SJCRH30 (cell line): ENCODE measurements at regions not wholly inside any gene's neighbourhood (a gene's known extent, or its start where the extent isn't known, plus 50 kb on each side); places are given as distances from the start of the nearest gene placed in this dataset.
A peak's percentile ranks its signal among the peaks of the same experiment; 100 is the strongest.

Source experiments
- DNase-seq, 2 experiments: peaks; one replicate each; pipeline ENCODE4 v3.0.0-alpha.2; 2015 to 2020
- H3K27ac ChIP-seq: fragments of 250-450 bp; sonication (Bioruptor Pico); 2 replicates; pipeline ENCODE4 v1.5.1; 2020; ENCODE audit warnings: mild to moderate bottlenecking, moderate library complexity
- H3K27me3 ChIP-seq: fragments of 250-450 bp; sonication (Bioruptor Pico); 2 replicates; pipeline ENCODE4 v1.5.1; 2020; ENCODE audit warnings: mild to moderate bottlenecking, moderate library complexity
- H3K36me3 ChIP-seq: fragments of 250-450 bp; sonication (Bioruptor Pico); 2 replicates; pipeline ENCODE4 v1.5.1; 2020; ENCODE audit warnings: mild to moderate bottlenecking, moderate library complexity
- H3K4me1 ChIP-seq: fragments of 250-450 bp; sonication (Bioruptor Pico); 2 replicates; pipeline ENCODE4 v1.5.1; 2020; ENCODE audit warnings: mild to moderate bottlenecking, moderate library complexity
- H3K4me3 ChIP-seq: fragments of 250-450 bp; sonication (Bioruptor Pico); 2 replicates; pipeline ENCODE4 v1.5.1; 2020; ENCODE audit warnings: mild to moderate bottlenecking, moderate library complexity
- H3K9me3 ChIP-seq: fragments of 250-450 bp; sonication (Bioruptor Pico); replicated peaks from 2 replicates; pipeline ENCODE4 v1.5.1; 2020; ENCODE audit warnings: mild to moderate bottlenecking, moderate library complexity

DNA sequence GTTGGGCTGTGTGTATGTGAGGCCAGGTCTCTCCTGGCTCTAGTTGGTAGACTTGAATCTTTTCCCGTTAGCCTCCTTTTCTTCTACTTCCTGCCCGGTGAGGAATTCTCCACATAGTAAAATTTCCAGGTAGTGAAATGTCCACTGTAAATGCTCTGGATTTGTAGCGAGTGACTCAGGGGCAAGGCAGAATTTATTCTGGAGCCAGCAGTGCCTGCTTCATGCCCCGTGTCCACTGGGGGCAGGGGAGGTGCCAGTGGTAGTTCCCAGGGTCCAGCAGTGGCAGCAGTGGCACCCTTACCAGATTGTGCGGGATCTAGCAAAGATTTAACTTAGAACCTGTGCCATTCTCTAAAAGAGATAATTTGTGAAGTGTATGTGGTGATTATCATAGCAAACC lies 74.5 kb upstream of the USP24 start:
- Histone ChIP-seq H3K27ac (no peak overlapping the region), H3K27me3 (no peaks in the 10 kb centered on the region; the same call in 1 of the 2 replicates), H3K36me3 (no peaks in the 10 kb centered on the region), H3K4me3 (no peak overlapping the region), H3K9me3 (no peaks in the 10 kb centered on the region), H3K4me1 (no peaks in the 10 kb centered on the region)
- no peak for DNase-seq

- Histone ChIP-seq H3K27ac (no peak overlapping the region), H3K27me3 (no peaks in the 10 kb centered on the region; the same call in 1 of the 2 replicates), H3K4me1 (no peaks in the 10 kb centered on the region), H3K4me3 (no peak overlapping the region), H3K36me3 (no peaks in the 10 kb centered on the region), H3K9me3 (no peaks in the 10 kb centered on the region)
- no peak for DNase-seq
Measured at GRCh38 chr1:55289042-55289441, 73.9 kb upstream of the USP24 start.

- no peaks in the 10 kb centered on the region for H3K9me3 ChIP-seq
- no peak overlapping the region for H3K4me3 ChIP-seq
- no peaks in the 10 kb centered on the region; the same call in 1 of the 2 replicates for H3K27me3 ChIP-seq
- no peak for DNase-seq
- no peaks in the 10 kb centered on the region for H3K4me1 ChIP-seq
- no peaks in the 10 kb centered on the region for H3K36me3 ChIP-seq
- no peak overlapping the region for H3K27ac ChIP-seq
Measured at GRCh38 chr1:55288245-55288644, 73.1 kb upstream of the USP24 start.

DNA sequence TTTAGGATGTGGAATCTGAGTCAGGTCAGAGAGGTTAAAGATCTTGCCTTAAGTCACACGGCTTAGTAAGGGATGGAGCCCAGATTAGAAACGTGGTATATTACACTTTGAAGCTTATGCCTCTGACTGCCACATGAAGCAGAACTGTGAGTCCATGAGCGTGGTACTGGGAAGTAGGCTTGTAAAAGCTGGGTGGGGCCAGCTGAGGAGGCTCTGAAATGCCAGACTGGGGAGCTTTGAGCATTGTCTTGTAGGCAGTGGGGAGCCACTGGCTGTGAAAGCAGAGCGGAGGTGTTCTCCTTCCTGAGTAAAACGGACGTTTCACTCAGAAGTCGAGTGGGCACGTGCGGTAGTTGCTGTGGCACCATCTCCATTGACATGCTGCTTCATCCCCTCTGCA lies 72.6 kb upstream of the USP24 start:
- no peak overlapping the region for H3K27ac ChIP-seq
- no peak for DNase-seq
- no peak overlapping the region for H3K4me3 ChIP-seq
- H3K4me1 ChIP-seq = no peaks in the 10 kb centered on the region
- no peaks in the 10 kb centered on the region for H3K9me3 ChIP-seq
- H3K27me3 ChIP-seq = no peaks in the 10 kb centered on the region; the same call in 1 of the 2 replicates
- H3K36me3 ChIP-seq = no peaks in the 10 kb centered on the region

- no peaks in the 10 kb centered on the region for H3K4me1 ChIP-seq
- H3K27ac ChIP-seq = no peak overlapping the region
- no peaks in the 10 kb centered on the region; the same call in 1 of the 2 replicates for H3K27me3 ChIP-seq
- H3K4me3 ChIP-seq = no peak overlapping the region
- H3K36me3 ChIP-seq = no peaks in the 10 kb centered on the region
- DNase-seq = no peak
- H3K9me3 ChIP-seq = no peaks in the 10 kb centered on the region
Measured at GRCh38 chr1:55286856-55287602, 71.9 kb upstream of the USP24 start.

- Histone ChIP-seq H3K4me3 (no peak overlapping the region), H3K4me1 (no peaks in the 10 kb centered on the region), H3K27ac (no peak overlapping the region), H3K9me3 (no peaks in the 10 kb centered on the region), H3K27me3 (no peaks in the 10 kb centered on the region; the same call in 1 of the 2 replicates), H3K36me3 (no peaks in the 10 kb centered on the region)
- no peak for DNase-seq
Measured at GRCh38 chr1:55285834-55286233, 70.7 kb upstream of the USP24 start.

DNA sequence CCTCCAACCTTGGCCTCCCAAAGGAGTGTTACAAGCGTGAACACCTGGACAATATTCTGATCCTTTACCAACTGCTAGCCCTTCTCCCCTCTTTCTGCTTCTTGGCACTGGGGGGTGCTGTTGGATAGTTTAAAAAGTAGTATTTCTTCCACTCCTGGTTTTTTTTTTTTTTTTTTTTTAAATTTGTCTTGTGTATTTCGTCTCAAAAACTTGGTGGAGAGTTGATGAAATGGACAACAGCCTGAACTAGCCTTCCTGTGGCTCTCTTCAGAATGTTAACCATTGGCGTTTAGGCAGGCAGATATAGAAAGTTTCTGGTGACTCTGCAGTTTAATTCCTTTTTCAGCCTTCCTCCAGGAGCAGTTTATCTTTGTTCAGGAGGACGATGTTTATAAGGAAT lies 69.7 kb upstream of the USP24 start:
- DNase-seq = peak in 1 of 2 experiments; percentile 52
- H3K9me3 ChIP-seq = no peaks in the 10 kb centered on the region
- H3K36me3 ChIP-seq = no peaks in the 10 kb centered on the region
- H3K4me1 ChIP-seq = no peaks in the 10 kb centered on the region; the same call in 1 of the 2 replicates
- no peaks in the 10 kb centered on the region; the same call in 1 of the 2 replicates for H3K27me3 ChIP-seq
- no peak overlapping the region for H3K27ac ChIP-seq
- no peak overlapping the region for H3K4me3 ChIP-seq

DNA sequence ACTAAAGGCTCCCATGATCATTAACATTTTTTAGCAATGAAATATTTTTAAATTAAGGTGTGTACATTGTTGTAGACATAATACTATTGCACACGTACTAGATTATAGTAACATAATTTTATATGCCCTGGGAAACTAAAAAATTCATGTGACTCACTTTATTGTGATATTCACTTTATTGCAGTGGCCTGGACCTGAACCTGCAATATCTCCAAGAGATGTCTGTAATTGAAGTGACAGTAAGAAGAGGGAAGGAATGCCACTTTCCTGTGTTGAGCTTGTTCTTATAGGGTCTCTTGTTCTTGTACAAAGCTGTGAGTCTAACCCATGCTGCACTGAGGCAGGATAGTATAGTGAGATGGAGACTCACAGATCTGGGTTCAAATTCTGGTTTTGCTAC lies 66.9 kb upstream of the USP24 start:
- Histone ChIP-seq H3K27me3 (no peaks in the 10 kb centered on the region), H3K27ac (no peak overlapping the region)

GRCh38 chr1:55280731-55281130 lies 65.6 kb upstream of the USP24 start:
- Histone ChIP-seq H3K4me1 (peaks cover 9% of the 10 kb centered on the region), H3K4me3 (no peak overlapping the region), H3K27me3 (no peaks in the 10 kb centered on the region), H3K9me3 (no peaks in the 10 kb centered on the region), H3K36me3 (no peaks in the 10 kb centered on the region), H3K27ac (no peak overlapping the region)
- no peak for DNase-seq

More for the DNA sequence above, 66.9 kb upstream of the USP24 start:
- no peak overlapping the region for H3K4me3 ChIP-seq
- H3K36me3 ChIP-seq = no peaks in the 10 kb centered on the region
- H3K9me3 ChIP-seq = no peaks in the 10 kb centered on the region
- DNase-seq = no peak
- peaks cover 7% of the 10 kb centered on the region for H3K4me1 ChIP-seq

- Histone ChIP-seq H3K27me3 (no peaks in the 10 kb centered on the region), H3K9me3 (no peaks in the 10 kb centered on the region), H3K4me3 (no peak overlapping the region), H3K4me1 (peaks cover 9% of the 10 kb centered on the region), H3K27ac (no peak overlapping the region), H3K36me3 (no peaks in the 10 kb centered on the region)
- no peak for DNase-seq
Measured at GRCh38 chr1:55279627-55280026, 64.5 kb upstream of the USP24 start.

GRCh38 chr1:55278378-55278777 lies 63.2 kb upstream of the USP24 start:
- H3K27ac ChIP-seq = no peak overlapping the region
- peaks cover 9% of the 10 kb centered on the region for H3K4me1 ChIP-seq
- no peaks in the 10 kb centered on the region for H3K36me3 ChIP-seq
- no peak overlapping the region for H3K4me3 ChIP-seq
- no peaks in the 10 kb centered on the region for H3K9me3 ChIP-seq
- DNase-seq = no peak
- H3K27me3 ChIP-seq = no peaks in the 10 kb centered on the region

DNA sequence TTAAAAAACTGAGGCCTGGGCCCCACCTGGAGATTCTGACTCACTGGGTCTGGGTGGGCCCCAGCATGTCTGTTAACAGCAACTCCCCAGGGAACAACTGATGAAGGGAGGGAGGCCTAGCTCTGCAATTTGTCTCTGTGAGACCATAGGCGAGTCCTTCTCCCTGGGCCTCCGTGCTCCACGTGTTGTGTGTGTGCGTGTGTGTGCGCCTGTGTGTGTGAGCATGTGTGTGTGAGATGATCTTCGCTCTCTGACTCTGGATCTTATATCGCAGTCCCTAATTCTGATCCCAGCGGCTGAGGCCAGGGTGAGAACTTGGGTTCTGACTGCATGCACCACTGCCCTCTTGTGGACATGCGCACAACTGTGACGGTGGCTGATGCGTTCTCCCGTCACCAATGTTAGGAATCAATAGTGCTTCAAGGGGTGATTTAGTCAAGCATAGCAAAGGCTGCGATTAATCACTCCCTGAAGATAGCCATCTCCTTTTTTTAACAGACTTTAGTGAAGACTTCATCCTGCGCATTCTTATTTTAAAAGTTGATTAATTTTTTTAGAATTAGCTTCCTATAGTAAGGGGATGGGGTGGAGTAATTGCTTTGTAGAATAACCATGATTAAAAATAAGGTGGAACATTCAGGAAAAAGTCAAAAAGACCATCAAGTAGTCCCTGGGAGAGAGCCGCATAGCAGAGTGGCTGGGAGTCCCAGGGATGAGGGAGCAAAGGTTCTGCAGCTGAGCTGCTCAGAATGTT lies 62.4 kb upstream of the USP24 start:
- Histone ChIP-seq H3K36me3 (no peaks in the 10 kb centered on the region), H3K27ac (no peak overlapping the region), H3K27me3 (no peaks in the 10 kb centered on the region), H3K4me3 (no peak overlapping the region), H3K9me3 (no peaks in the 10 kb centered on the region), H3K4me1 (peaks cover 9% of the 10 kb centered on the region)
- DNase-seq = peak; percentile 79 to 90

DNA sequence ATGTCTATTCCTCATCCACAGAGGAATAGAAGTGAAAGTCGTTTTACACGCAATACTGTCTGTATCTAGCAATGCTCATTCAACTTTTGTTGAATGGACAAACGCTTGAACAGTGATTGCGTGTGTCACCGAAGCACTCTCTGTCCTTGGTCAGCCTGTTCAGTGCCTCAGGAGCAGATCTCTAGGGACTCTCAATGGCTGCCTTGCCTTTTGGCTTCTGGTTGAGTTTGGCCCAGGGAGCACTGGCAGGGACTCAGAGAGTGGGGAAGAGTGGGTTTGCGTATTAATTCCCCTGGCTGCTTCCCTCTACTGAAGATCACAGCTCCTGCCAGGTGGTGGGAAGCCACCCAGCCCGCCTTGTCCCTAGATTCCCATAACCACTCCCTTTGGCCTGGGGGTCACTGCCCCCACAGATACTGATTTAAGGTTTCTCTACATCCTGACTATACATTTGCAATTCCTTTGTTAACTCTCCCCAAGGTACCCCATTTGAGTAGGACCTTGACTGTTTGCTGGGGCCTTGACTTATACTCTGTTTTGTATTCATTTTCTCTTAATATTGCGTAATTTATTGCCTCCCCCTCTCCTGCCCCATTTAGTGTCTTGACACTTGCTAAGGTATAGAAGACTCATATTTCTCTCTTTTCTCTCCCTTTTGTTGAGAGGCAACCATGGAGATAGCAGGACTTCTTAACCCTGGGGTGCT lies 61.7 kb upstream of the USP24 start:
- Histone ChIP-seq H3K4me1 (peaks cover 9% of the 10 kb centered on the region), H3K36me3 (no peaks in the 10 kb centered on the region), H3K9me3 (no peaks in the 10 kb centered on the region), H3K27me3 (no peaks in the 10 kb centered on the region), H3K4me3 (no peak overlapping the region), H3K27ac (no peak overlapping the region)
- DNase-seq = peak in 1 of 2 experiments; percentile 17

- Histone ChIP-seq H3K4me1 (peaks cover 9% of the 10 kb centered on the region), H3K9me3 (no peaks in the 10 kb centered on the region), H3K36me3 (no peaks in the 10 kb centered on the region), H3K27ac (no peak overlapping the region), H3K27me3 (no peaks in the 10 kb centered on the region), H3K4me3 (no peak overlapping the region)
- DNase-seq = no peak
Measured at GRCh38 chr1:55275941-55276341, 60.8 kb upstream of the USP24 start.

DNA sequence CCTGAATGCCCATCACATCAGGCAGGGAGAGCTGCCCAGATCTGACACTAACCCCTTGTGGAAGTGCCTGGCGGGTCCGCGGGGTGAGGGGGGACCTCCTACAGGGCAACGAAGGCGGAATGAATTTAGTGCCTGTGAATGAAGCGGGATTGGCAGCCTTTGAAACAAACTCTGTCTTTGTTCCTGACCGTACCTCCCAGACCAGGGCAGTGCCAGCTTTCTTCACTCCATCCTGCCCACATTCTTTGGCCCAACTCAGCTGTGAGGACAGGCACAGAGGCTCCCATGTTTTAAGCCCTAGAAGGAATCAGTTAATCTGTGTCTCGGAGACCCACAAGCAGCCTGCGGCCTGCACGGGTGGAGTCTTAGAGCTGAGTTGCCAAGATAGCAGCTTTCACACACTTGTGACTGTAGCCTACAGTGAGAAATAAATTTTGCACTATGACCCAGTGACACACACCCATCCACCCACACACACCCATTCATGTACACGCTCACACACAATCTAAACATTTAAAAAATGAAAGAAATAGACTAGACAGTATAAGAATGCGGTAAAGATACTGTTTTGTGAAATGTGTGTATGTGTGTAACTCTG lies 60.1 kb upstream of the USP24 start:
- H3K27ac ChIP-seq = no peak overlapping the region

More for the DNA sequence above, 60.1 kb upstream of the USP24 start:
- Histone ChIP-seq H3K36me3 (no peaks in the 10 kb centered on the region), H3K27me3 (no peaks in the 10 kb centered on the region), H3K4me1 (peaks cover 9% of the 10 kb centered on the region), H3K4me3 (no peak overlapping the region), H3K9me3 (no peaks in the 10 kb centered on the region)
- DNase-seq = no peak
